Endothelial cell of umbilical vein (primary cell): ENCODE measurements at regions not wholly inside any gene's neighbourhood (a gene's known extent, or its start where the extent isn't known, plus 50 kb on each side); places are given as distances from the start of the nearest gene placed in this dataset.

Experiments used
- BruUV-seq: library from RNA; stranded (reverse); fragments of 400-500 nt; replicated peaks from 2 replicates; lab custom pipeline; 2021; lab: Mats Ljungman, UMichigan
- CTCF ChIA-PET: fragments of 300-600, 350-600 bp; sonication (Branson Sonifier 250); formaldehyde crosslinking; loops from one replicate; lab custom pipeline; 2021; ENCODE audit warnings: antibody characterized with exemption, inconsistent platforms; lab: Charles Lee
- POLR2A ChIA-PET: fragments of 300-600, 350-600 bp; sonication (Branson Sonifier 250); formaldehyde crosslinking; loops from one replicate; lab custom pipeline; 2021; ENCODE audit warnings: antibody characterized with exemption, inconsistent platforms; lab: Charles Lee
- DNase-seq: peaks from one replicate; pipeline ENCODE4 v3.0.0-alpha.2; 2011; ENCODE audit warnings: low read depth, low spot score
- FAIRE-seq: peaks from 2 replicates; lab custom pipeline; 2011; peaks lifted over from hg19 to GRCh38; lab: Jason Lieb, UNC
- H2AFZ ChIP-seq: 2 replicates; pipeline ENCODE4 v1.6.0; 2012; ENCODE audit warnings: low read depth, low read length, control low read depth, inconsistent platforms
- H3K27ac ChIP-seq: 2 replicates; pipeline ENCODE4 v1.5.1; 2011; ENCODE audit warnings: low read depth, mild to moderate bottlenecking, control low read depth, low read length, moderate library complexity; ENCODE audit not compliant: insufficient read depth
- H3K27me3 ChIP-seq, 2 experiments: 2 replicates each; pipeline versions ENCODE4 v1.6.0 to v1.6.1; 2011; ENCODE audit warnings: low read length in 2 of 2, mixed read lengths in 1 of 2; ENCODE audit not compliant: control insufficient read depth in 2 of 2, insufficient read depth in 2 of 2
- H3K36me3 ChIP-seq, 2 experiments: 2 replicates in 1 of 2; 3 replicates in 1 of 2; pipeline ENCODE4 v1.5.1; 2011; ENCODE audit warnings: low read length in 2 of 2, mild to moderate bottlenecking in 1 of 2, moderate library complexity in 1 of 2; ENCODE audit not compliant: control insufficient read depth in 2 of 2, insufficient read depth in 2 of 2; ENCODE audit errors: extremely low read depth in 1 of 2
- H3K4me1 ChIP-seq: 3 replicates; pipeline ENCODE4 v1.5.1; 2011; ENCODE audit warnings: mild to moderate bottlenecking, low read length; ENCODE audit not compliant: control insufficient read depth, insufficient read depth; ENCODE audit errors: extremely low read depth
- H3K4me2 ChIP-seq: 2 replicates; pipeline ENCODE4 v1.6.1; 2011; ENCODE audit warnings: low read length, control low read depth, mixed read lengths; ENCODE audit not compliant: insufficient read depth
- H3K4me3 ChIP-seq, 3 experiments: fragments of 200-600 bp in 1 of 3; sonication (generic), shearing (Covaris generic) in 1 of 3; replicated peaks in 1 of 3; 2 replicates each; pipeline ENCODE4 v1.5.1; 2011 to 2016; ENCODE audit warnings: control low read depth in 3 of 3, low read length in 3 of 3, mild to moderate bottlenecking in 2 of 3, inconsistent platforms in 1 of 3, low read depth in 1 of 3, moderate library complexity in 1 of 3; ENCODE audit not compliant: insufficient read depth in 1 of 3
- H3K79me2 ChIP-seq: 2 replicates; pipeline ENCODE4 v1.6.0; 2012; ENCODE audit warnings: low read length, inconsistent platforms; ENCODE audit not compliant: control insufficient read depth, insufficient read depth
- H3K9ac ChIP-seq: replicated peaks from 2 replicates; pipeline ENCODE3; 2011; ENCODE audit warnings: low read length, control low read depth; ENCODE audit not compliant: insufficient read depth; ENCODE audit errors: extremely low read depth
- H3K9me1 ChIP-seq: replicated peaks from 3 replicates; pipeline ENCODE4 v1.6.0; 2011; ENCODE audit warnings: mild to moderate bottlenecking, low read length; ENCODE audit not compliant: control insufficient read depth, insufficient read depth; ENCODE audit errors: extremely low read depth
- H3K9me3 ChIP-seq: replicated peaks from 2 replicates; pipeline ENCODE4 v1.5.1; 2012; ENCODE audit warnings: low read length, inconsistent platforms; ENCODE audit not compliant: control insufficient read depth, insufficient read depth
- H4K20me1 ChIP-seq: replicated peaks from 2 replicates; pipeline ENCODE3; 2011; ENCODE audit warnings: mild to moderate bottlenecking, low read length; ENCODE audit not compliant: control insufficient read depth, insufficient read depth; ENCODE audit errors: extremely low read depth
- CTCF ChIP-seq, 2 donors: IDR thresholded peaks; 1 replicate in 1 of 2; 2 replicates in 1 of 2; pipeline ENCODE4 v1.5.1; 2011; ENCODE audit warnings: low read length in 2 of 2, mild to moderate bottlenecking in 2 of 2, moderate library complexity in 2 of 2, control low read depth in 1 of 2, inconsistent platforms in 1 of 2, low read depth in 1 of 2; ENCODE audit not compliant: insufficient read depth in 1 of 2; ENCODE audit errors: extremely low read depth in 1 of 2
- EZH2 ChIP-seq: IDR thresholded peaks from 2 replicates; pipeline ENCODE4 v1.6.1; 2012; ENCODE audit warnings: borderline replicate concordance, low read depth, mild to moderate bottlenecking, moderate library complexity, low read length, inconsistent platforms; ENCODE audit not compliant: severe bottlenecking
- FOS ChIP-seq: IDR thresholded peaks from 2 replicates; pipeline ENCODE4 v1.6.1; 2011; ENCODE audit warnings: mild to moderate bottlenecking, low read length, moderate library complexity, borderline replicate concordance; ENCODE audit not compliant: insufficient read depth
- GATA2 ChIP-seq: IDR thresholded peaks from 2 replicates; pipeline ENCODE4 v1.7.0; 2011; ENCODE audit warnings: low read depth, mild to moderate bottlenecking, moderate library complexity, mixed read lengths, low read length; ENCODE audit not compliant: insufficient read length, insufficient read depth
- JUN ChIP-seq: IDR thresholded peaks from 2 replicates; pipeline ENCODE4 v1.6.1; 2011; ENCODE audit warnings: borderline replicate concordance, low read depth; ENCODE audit not compliant: insufficient read length, insufficient read depth
- MAX ChIP-seq: IDR thresholded peaks from 2 replicates; pipeline ENCODE4 v1.6.1; 2011; ENCODE audit not compliant: insufficient read depth, insufficient read length
- MYC ChIP-seq: IDR thresholded peaks from one replicate; pipeline ENCODE4 v1.6.1; 2011; ENCODE audit warnings: mild to moderate bottlenecking, low read depth, low read length
- POLR2A ChIP-seq: IDR thresholded peaks from 2 replicates; pipeline ENCODE4 v1.6.1; 2012; ENCODE audit warnings: low read depth, mild to moderate bottlenecking, control low read depth, low read length
- POLR2AphosphoS5 ChIP-seq: IDR thresholded peaks from 2 replicates; pipeline ENCODE4 v1.6.1; 2012; ENCODE audit warnings: low read depth, mild to moderate bottlenecking, control low read depth, low read length, moderate library complexity; ENCODE audit not compliant: insufficient read depth
- dilution Hi-C: fragments of 300-500 bp; cut with MboI; formaldehyde crosslinking; loops from one replicate; pipeline ENCODE4 v1.15.0; 2019; ENCODE audit warnings: low sequenced_read_pairs; ENCODE audit not compliant: extremely low pct_ligation_motif_present
- intact Hi-C: fragments of 100-400 bp; cut with micrococcal nuclease; formaldehyde crosslinking; loops from one replicate; pipeline ENCODE4 v1.10.0; 2022

- BruUV-seq, result no TSS peak
- H3K4me3 ChIP-seq, result no peak overlapping the region
Measured at GRCh38 chr1:229717786-229718576, 91.9 kb downstream of the URB2 start.

More at GRCh38 chr1:229717786-229718576, 91.9 kb downstream of the URB2 start:
- Histone ChIP-seq H4K20me1 (no peaks in the 10 kb centered on the region), H3K9me3 (no peaks in the 10 kb centered on the region), H3K9me1 (no peaks in the 10 kb centered on the region), H3K79me2 (no peaks in the 10 kb centered on the region), H3K9ac (no peak overlapping the region), H3K4me2 (no peak overlapping the region), H3K27ac (no peak overlapping the region), H3K27me3 (no peaks in the 10 kb centered on the region), H3K4me1 (no peaks in the 10 kb centered on the region), H3K36me3 (no peaks in the 10 kb centered on the region), H2AFZ (no peak overlapping the region)
- CTCF ChIA-PET, result interaction anchor here (0.6 to 1.8 kb wide), 4 partner anchors 8 to 494 kb away, joined by 3 to 4 read pairs (median 3); no protein-coding TSS in a partner anchor
- DNase-seq (no peak), FAIRE-seq (no peak)
- TF ChIP-seq MYC, result no peak
- TF ChIP-seq FOS, result no peak
- no peak for TF ChIP-seq POLR2A
- no peak for TF ChIP-seq CTCF (IDR thresholded peaks at IDR 0.05; ENCODE audit: extremely low read depth in 1 of 2, insufficient read depth in 1 of 2, low read depth in 1 of 2, low read length in 2 of 2)
- TF ChIP-seq EZH2, result no peak
- TF ChIP-seq MAX, result no peak
- TF ChIP-seq JUN, result no peak
- TF ChIP-seq POLR2AphosphoS5, result no peak
- TF ChIP-seq GATA2, result no peak
- dilution Hi-C loops (no loop called here), intact Hi-C loops (no loop called here)
- POLR2A ChIA-PET, result no interaction called here
